GM12878 (cell line): ENCODE measurements at regions not wholly inside any gene's neighbourhood (a gene's known extent, or its start where the extent isn't known, plus 50 kb on each side); places are given as distances from the start of the nearest gene placed in this dataset.

Experiments used
- ATAC-seq: fragments of 200-7000 bp; cut with Tn5 transposase; 3 replicates; pipeline ENCODE4 v1.9.1; 2020; ENCODE audit warnings: mild to moderate bottlenecking, moderate library complexity
- BruUV-seq: library from RNA; stranded (reverse); fragments of 400-500 nt; replicated peaks from 2 replicates; lab custom pipeline; 2021; lab: Mats Ljungman, UMichigan
- CTCF ChIA-PET: fragments of 300-600 bp; sonication (Branson Sonifier 250); formaldehyde crosslinking; extraction: SDS; loops from one replicate; lab custom pipeline; 2021; ENCODE audit warnings: inconsistent platforms; lab: Yijun Ruan, JAX
- POLR2A ChIA-PET: fragments of 350-600 bp; formaldehyde crosslinking; extraction: SDS; loops from one replicate; lab custom pipeline; 2021; ENCODE audit warnings: inconsistent platforms; lab: Charles Lee
- RAD21 ChIA-PET: fragments of 300-600 bp; sonication (Branson Sonifier 250); formaldehyde crosslinking; loops from one replicate; lab custom pipeline; 2023; ENCODE audit warnings: antibody characterized with exemption; ENCODE audit not compliant: unreplicated experiment; lab: Charles Lee
- SMC1A ChIA-PET: fragments of 300-600 bp; sonication (Branson Sonifier 250); formaldehyde crosslinking; loops from one replicate; lab custom pipeline; 2023; ENCODE audit not compliant: unreplicated experiment, uncharacterized antibody; lab: Charles Lee
- DNase-seq: peaks from one replicate; pipeline ENCODE4 v3.0.0-alpha.2; 2011; ENCODE audit warnings: low read depth, low spot score
- FAIRE-seq: peaks from 3 replicates; lab custom pipeline; 2011; peaks lifted over from hg19 to GRCh38; lab: Jason Lieb, UNC
- H2AFZ ChIP-seq: 2 replicates; pipeline ENCODE4 v1.6.0; 2011; ENCODE audit warnings: low read depth, low read length, control low read depth; ENCODE audit not compliant: control insufficient read depth
- H3K27ac ChIP-seq: 2 replicates; pipeline ENCODE4 v1.5.1; 2011; ENCODE audit warnings: control low read depth; ENCODE audit not compliant: control insufficient read depth, insufficient read depth
- H3K27me3 ChIP-seq, 2 experiments: replicated peaks in 1 of 2; 2 replicates each; pipeline versions ENCODE4 v1.6.0 to v1.6.1; 2011; ENCODE audit warnings: low read length in 1 of 2; ENCODE audit not compliant: control insufficient read depth in 2 of 2, insufficient read depth in 2 of 2
- H3K36me3 ChIP-seq, 2 experiments: 2 replicates each; pipeline ENCODE4 v1.5.1; 2011; ENCODE audit warnings: low read length in 1 of 2; ENCODE audit not compliant: control insufficient read depth in 2 of 2, insufficient read depth in 2 of 2
- H3K4me1 ChIP-seq: 2 replicates; pipeline ENCODE4 v1.6.1; 2011; ENCODE audit warnings: mild to moderate bottlenecking, low read length, moderate library complexity, mixed read lengths; ENCODE audit not compliant: control insufficient read depth, insufficient read depth
- H3K4me2 ChIP-seq: 2 replicates; pipeline ENCODE4 v1.6.0; 2011; ENCODE audit warnings: control low read depth; ENCODE audit not compliant: control insufficient read depth, insufficient read depth
- H3K4me3 ChIP-seq: fragments of 200-600 bp; sonication (generic); 2 replicates; pipeline ENCODE4 v1.5.1; 2016
- H3K79me2 ChIP-seq: 2 replicates; pipeline ENCODE4 v1.6.0; 2011; ENCODE audit warnings: low read length; ENCODE audit not compliant: control insufficient read depth, insufficient read depth
- H3K9ac ChIP-seq: 2 replicates; pipeline ENCODE4 v1.8.0; 2011; ENCODE audit warnings: low read length, control low read depth, mixed read lengths; ENCODE audit not compliant: control insufficient read depth, insufficient read depth
- H3K9me3 ChIP-seq: replicated peaks from 3 replicates; pipeline ENCODE4 v1.5.1; 2011; ENCODE audit warnings: mild to moderate bottlenecking, low read length; ENCODE audit not compliant: control insufficient read depth, insufficient read depth
- H4K20me1 ChIP-seq: 2 replicates; pipeline ENCODE4 v1.6.0; 2011; ENCODE audit not compliant: control insufficient read depth, insufficient read depth
- CBX5 ChIP-seq: sonication (generic); IDR thresholded peaks from 2 replicates; pipeline ENCODE4 v1.6.1; 2016; ENCODE audit warnings: low read depth, moderate library complexity, mild to moderate bottlenecking, inconsistent platforms
- CEBPB ChIP-seq, 2 experiments: fragments of 150-350 bp in 1 of 2; IDR thresholded peaks; 2 replicates each; pipeline ENCODE4 v1.6.1; 2012 to 2014; ENCODE audit warnings: low read depth in 2 of 2, low read length in 2 of 2, borderline replicate concordance in 1 of 2, inconsistent platforms in 1 of 2
- CHD4 ChIP-seq: fragments of 200-600 bp; sonication (generic); IDR thresholded peaks from 2 replicates; pipeline ENCODE4 v1.6.1; 2016; ENCODE audit warnings: mild to moderate bottlenecking
- CREB1 ChIP-seq: IDR thresholded peaks from 2 replicates; pipeline ENCODE4 v1.6.1; 2012; ENCODE audit warnings: low read depth, mild to moderate bottlenecking, inconsistent platforms
- EED ChIP-seq: sonication (generic); IDR thresholded peaks from 2 replicates; pipeline ENCODE4 v1.6.1; 2016; ENCODE audit warnings: antibody characterized with exemption, low read depth
- IRF4 ChIP-seq: IDR thresholded peaks from 2 replicates; pipeline ENCODE4 v1.6.1; 2011; ENCODE audit warnings: low read depth, low read length
- NRF1 ChIP-seq: conservative IDR thresholded peaks from 2 replicates; pipeline ENCODE4 v1.6.1; 2011; ENCODE audit warnings: mild to moderate bottlenecking, low read depth, low read length, improper control_type of control experiment
- PAX5 ChIP-seq: IDR thresholded peaks from 2 replicates; pipeline ENCODE4 v1.6.1; 2011; ENCODE audit warnings: low read depth, low read length, borderline replicate concordance
- RFX5 ChIP-seq: IDR thresholded peaks from 2 replicates; pipeline ENCODE4 v1.6.1; 2011; ENCODE audit warnings: low read depth, low read length, improper control_type of control experiment
- SMC3 ChIP-seq: IDR thresholded peaks from 2 replicates; pipeline ENCODE4 v1.6.1; 2011; ENCODE audit warnings: low read length, improper control_type of control experiment, borderline replicate concordance
- STAT3 ChIP-seq: IDR thresholded peaks from 2 replicates; pipeline ENCODE4 v1.6.1; 2011; ENCODE audit warnings: low read depth, low read length, improper control_type of control experiment
- TBL1XR1 ChIP-seq: IDR thresholded peaks from 2 replicates; pipeline ENCODE4 v1.6.1; 2012; ENCODE audit warnings: low read depth, low read length, improper control_type of control experiment
- ZNF24 ChIP-seq: fragments of 450-650 bp; IDR thresholded peaks from 2 replicates; pipeline ENCODE4 v1.6.1; 2017; ENCODE audit warnings: antibody characterized with exemption, mild to moderate bottlenecking
- ZNF384 ChIP-seq: IDR thresholded peaks from 2 replicates; pipeline ENCODE4 v1.6.1; 2012; ENCODE audit warnings: low read depth, mild to moderate bottlenecking, low read length, improper control_type of control experiment, borderline replicate concordance
- in situ Hi-C: fragments of 300-500 bp; cut with MboI; formaldehyde crosslinking; loops from 9 replicates; pipeline ENCODE4 v1.14.3; 2018; ENCODE audit warnings: mixed read lengths
- intact Hi-C: fragments of 100-400 bp; cut with micrococcal nuclease; formaldehyde crosslinking; loops from one replicate; pipeline ENCODE4 v1.14.2; 2022; ENCODE audit not compliant: unreplicated experiment
- TF ChIP-seq, protein P1 (sequence below): IDR thresholded peaks from 2 replicates; pipeline ENCODE4 v1.6.1; 2011; ENCODE audit warnings: low read depth, low read length, improper control_type of control experiment, borderline replicate concordance
- TF ChIP-seq, protein P2 (sequence below), 3 experiments: IDR thresholded peaks in 2 of 3; conservative IDR thresholded peaks in 1 of 3; 2 replicates each; pipeline ENCODE4 v1.5.1; 2011; ENCODE audit warnings: low read depth in 3 of 3, low read length in 3 of 3, mild to moderate bottlenecking in 3 of 3, control low read depth in 2 of 3, moderate library complexity in 2 of 3, inconsistent platforms in 1 of 3, mixed read lengths in 1 of 3; ENCODE audit not compliant: control insufficient read depth in 2 of 3, insufficient read depth in 1 of 3; ENCODE audit errors: extremely low read depth in 1 of 3
- TF ChIP-seq, protein P3 (sequence below): fragments of 150-350 bp; IDR thresholded peaks from 2 replicates; pipeline ENCODE4 v1.6.1; 2016; ENCODE audit warnings: low read depth, low read length

DNA sequence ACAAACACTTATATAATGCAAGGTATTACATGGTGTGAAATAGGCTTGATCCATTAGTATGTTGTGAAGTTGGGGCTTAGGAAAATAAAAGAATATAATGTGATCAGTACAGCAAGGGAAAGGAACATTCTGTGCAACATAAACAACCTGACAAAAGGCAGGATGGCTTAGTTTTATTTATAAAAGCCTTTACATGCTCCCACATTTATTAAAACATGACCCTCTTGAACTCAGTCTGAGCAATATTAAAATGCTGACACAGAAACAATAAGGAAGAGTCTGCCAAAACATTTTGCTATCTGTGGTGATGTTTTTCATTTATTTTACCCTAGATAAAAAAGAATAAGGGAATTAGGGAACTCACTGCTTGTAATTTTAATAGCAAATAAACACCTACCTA, 519.7 kb downstream of the PCDH7 start:
- Histone ChIP-seq H3K27ac (no peak overlapping the region), H3K4me1 (no peaks in the 10 kb centered on the region), H3K9ac (no peak overlapping the region), H3K36me3 (no peaks in the 10 kb centered on the region), H3K4me2 (no peak overlapping the region), H4K20me1 (no peaks in the 10 kb centered on the region), H3K4me3 (no peak overlapping the region), H3K79me2 (no peaks in the 10 kb centered on the region), H3K27me3 (no peaks in the 10 kb centered on the region), H2AFZ (no peak overlapping the region), H3K9me3 (no peaks in the 10 kb centered on the region; the same call in 2 of the 3 replicates)
- in situ Hi-C loops (no loop called here), intact Hi-C loops (no loop called here)
- BruUV-seq: no TSS peak
- CTCF ChIA-PET: no interaction called here
- no peak for ATAC-seq
- DNase-seq: no peak
- RAD21 ChIA-PET: no interaction called here
- SMC1A ChIA-PET: no interaction called here
- FAIRE-seq: no peak
- POLR2A ChIA-PET: no interaction called here
- TF ChIP-seq CHD4: no peak
- TF ChIP-seq TBL1XR1: no peak
- no peak for TF ChIP-seq EED
- TF ChIP-seq ZNF24: no peak
- TF ChIP-seq PAX5: no peak
- TF ChIP-seq ZNF384: no peak
- TF ChIP-seq CBX5: no peak
- TF ChIP-seq, protein P1, sequence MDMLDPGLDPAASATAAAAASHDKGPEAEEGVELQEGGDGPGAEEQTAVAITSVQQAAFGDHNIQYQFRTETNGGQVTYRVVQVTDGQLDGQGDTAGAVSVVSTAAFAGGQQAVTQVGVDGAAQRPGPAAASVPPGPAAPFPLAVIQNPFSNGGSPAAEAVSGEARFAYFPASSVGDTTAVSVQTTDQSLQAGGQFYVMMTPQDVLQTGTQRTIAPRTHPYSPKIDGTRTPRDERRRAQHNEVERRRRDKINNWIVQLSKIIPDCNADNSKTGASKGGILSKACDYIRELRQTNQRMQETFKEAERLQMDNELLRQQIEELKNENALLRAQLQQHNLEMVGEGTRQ: no peak
- TF ChIP-seq, protein P2, sequence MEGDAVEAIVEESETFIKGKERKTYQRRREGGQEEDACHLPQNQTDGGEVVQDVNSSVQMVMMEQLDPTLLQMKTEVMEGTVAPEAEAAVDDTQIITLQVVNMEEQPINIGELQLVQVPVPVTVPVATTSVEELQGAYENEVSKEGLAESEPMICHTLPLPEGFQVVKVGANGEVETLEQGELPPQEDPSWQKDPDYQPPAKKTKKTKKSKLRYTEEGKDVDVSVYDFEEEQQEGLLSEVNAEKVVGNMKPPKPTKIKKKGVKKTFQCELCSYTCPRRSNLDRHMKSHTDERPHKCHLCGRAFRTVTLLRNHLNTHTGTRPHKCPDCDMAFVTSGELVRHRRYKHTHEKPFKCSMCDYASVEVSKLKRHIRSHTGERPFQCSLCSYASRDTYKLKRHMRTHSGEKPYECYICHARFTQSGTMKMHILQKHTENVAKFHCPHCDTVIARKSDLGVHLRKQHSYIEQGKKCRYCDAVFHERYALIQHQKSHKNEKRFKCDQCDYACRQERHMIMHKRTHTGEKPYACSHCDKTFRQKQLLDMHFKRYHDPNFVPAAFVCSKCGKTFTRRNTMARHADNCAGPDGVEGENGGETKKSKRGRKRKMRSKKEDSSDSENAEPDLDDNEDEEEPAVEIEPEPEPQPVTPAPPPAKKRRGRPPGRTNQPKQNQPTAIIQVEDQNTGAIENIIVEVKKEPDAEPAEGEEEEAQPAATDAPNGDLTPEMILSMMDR (IDR thresholded peaks at IDR 0.05 in 2 of 3, conservative IDR thresholded peaks at IDR 0.05 in 1 of 3; ENCODE audit: control insufficient read depth in 2 of 3, extremely low read depth in 1 of 3, insufficient read depth in 1 of 3, low read depth in 3 of 3, low read length in 3 of 3): no peak
- no peak for TF ChIP-seq SMC3
- no peak for TF ChIP-seq STAT3
- no peak for TF ChIP-seq CREB1
- no peak for TF ChIP-seq CEBPB (IDR thresholded peaks at IDR 0.05; ENCODE audit: borderline replicate concordance in 1 of 2, low read depth in 2 of 2, low read length in 2 of 2)
- no peak for TF ChIP-seq NRF1
- TF ChIP-seq IRF4: no peak
- no peak for TF ChIP-seq RFX5
- TF ChIP-seq, protein P3, sequence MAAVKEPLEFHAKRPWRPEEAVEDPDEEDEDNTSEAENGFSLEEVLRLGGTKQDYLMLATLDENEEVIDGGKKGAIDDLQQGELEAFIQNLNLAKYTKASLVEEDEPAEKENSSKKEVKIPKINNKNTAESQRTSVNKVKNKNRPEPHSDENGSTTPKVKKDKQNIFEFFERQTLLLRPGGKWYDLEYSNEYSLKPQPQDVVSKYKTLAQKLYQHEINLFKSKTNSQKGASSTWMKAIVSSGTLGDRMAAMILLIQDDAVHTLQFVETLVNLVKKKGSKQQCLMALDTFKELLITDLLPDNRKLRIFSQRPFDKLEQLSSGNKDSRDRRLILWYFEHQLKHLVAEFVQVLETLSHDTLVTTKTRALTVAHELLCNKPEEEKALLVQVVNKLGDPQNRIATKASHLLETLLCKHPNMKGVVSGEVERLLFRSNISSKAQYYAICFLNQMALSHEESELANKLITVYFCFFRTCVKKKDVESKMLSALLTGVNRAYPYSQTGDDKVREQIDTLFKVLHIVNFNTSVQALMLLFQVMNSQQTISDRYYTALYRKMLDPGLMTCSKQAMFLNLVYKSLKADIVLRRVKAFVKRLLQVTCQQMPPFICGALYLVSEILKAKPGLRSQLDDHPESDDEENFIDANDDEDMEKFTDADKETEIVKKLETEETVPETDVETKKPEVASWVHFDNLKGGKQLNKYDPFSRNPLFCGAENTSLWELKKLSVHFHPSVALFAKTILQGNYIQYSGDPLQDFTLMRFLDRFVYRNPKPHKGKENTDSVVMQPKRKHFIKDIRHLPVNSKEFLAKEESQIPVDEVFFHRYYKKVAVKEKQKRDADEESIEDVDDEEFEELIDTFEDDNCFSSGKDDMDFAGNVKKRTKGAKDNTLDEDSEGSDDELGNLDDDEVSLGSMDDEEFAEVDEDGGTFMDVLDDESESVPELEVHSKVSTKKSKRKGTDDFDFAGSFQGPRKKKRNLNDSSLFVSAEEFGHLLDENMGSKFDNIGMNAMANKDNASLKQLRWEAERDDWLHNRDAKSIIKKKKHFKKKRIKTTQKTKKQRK: no peak
